Endodermal cell (in vitro differentiated cells): ENCODE measurements at regions not wholly inside any gene's neighbourhood (a gene's known extent, or its start where the extent isn't known, plus 50 kb on each side); places are given as distances from the start of the nearest gene placed in this dataset.

Experiments used
- DNase-seq: peaks from one replicate; pipeline ENCODE4 v3.0.0-alpha.2; 2017
- H3K27ac ChIP-seq: 2 replicates; pipeline ENCODE4 v1.5.1; 2013; ENCODE audit warnings: mild to moderate bottlenecking, low read depth, low read length, moderate library complexity
- H3K27me3 ChIP-seq: 2 replicates; pipeline ENCODE4 v1.6.1; 2013; ENCODE audit warnings: mild to moderate bottlenecking, low read length, moderate library complexity; ENCODE audit not compliant: insufficient read depth, control insufficient read depth, poor library complexity, severe bottlenecking
- H3K36me3 ChIP-seq: 2 replicates; pipeline ENCODE4 v1.7.0; 2013; ENCODE audit warnings: mild to moderate bottlenecking, low read length, moderate library complexity; ENCODE audit not compliant: control insufficient read depth, insufficient read depth
- H3K4me1 ChIP-seq: one replicate; pipeline ENCODE4 v1.7.0; 2013; ENCODE audit warnings: low read length; ENCODE audit not compliant: control insufficient read depth, insufficient read depth
- H3K4me3 ChIP-seq: 2 replicates; pipeline ENCODE4 v1.5.1; 2013; ENCODE audit warnings: mild to moderate bottlenecking, low read length, moderate library complexity
- H3K9ac ChIP-seq: 2 replicates; pipeline ENCODE4 v1.6.1; 2013; ENCODE audit warnings: mild to moderate bottlenecking, low read length, moderate library complexity; ENCODE audit not compliant: poor library complexity, severe bottlenecking; ENCODE audit errors: extremely low read depth
- H3K9me3 ChIP-seq: 2 replicates; pipeline ENCODE4 v1.6.1; 2013; ENCODE audit warnings: mild to moderate bottlenecking, low read length, moderate library complexity; ENCODE audit not compliant: control insufficient read depth
- H3K27ac Mint-ChIP-seq: 2 replicates; pipeline ENCODE4 v1.8.0; 2020; ENCODE audit warnings: mixed read lengths
- H3K27me3 Mint-ChIP-seq: 2 replicates; pipeline ENCODE4 v1.8.0; 2021; ENCODE audit warnings: mild to moderate bottlenecking, mixed read lengths; ENCODE audit not compliant: insufficient read depth
- H3K36me3 Mint-ChIP-seq: 2 replicates; pipeline ENCODE4 v1.8.0; 2020; ENCODE audit warnings: low read depth, mixed read lengths
- H3K4me1 Mint-ChIP-seq: 2 replicates; pipeline ENCODE4 v1.8.0; 2020; ENCODE audit warnings: mixed read lengths
- H3K4me3 Mint-ChIP-seq: 2 replicates; pipeline ENCODE4 v1.8.0; 2020; ENCODE audit warnings: mild to moderate bottlenecking, moderate library complexity, mixed read lengths
- H3K9me3 Mint-ChIP-seq: 2 replicates; pipeline ENCODE4 v1.8.0; 2020; ENCODE audit warnings: mild to moderate bottlenecking, mixed read lengths
- WGBS, 2 experiments: methylation state at CpG; one replicate each; pipeline versions ENCODE4 v1.1.5 to v1.1.7; 2013; ENCODE audit warnings: missing lambda C conversion rate in 2 of 2, mixed read lengths in 1 of 2; ENCODE audit not compliant: insufficient coverage in 1 of 2, insufficient read length in 1 of 2; 5-methylcytosine and 5-hydroxymethylcytosine counted together
- TF ChIP-seq, protein P1 (sequence below): fragments of 200-600 bp; sonication (generic); conservative IDR thresholded peaks from 2 replicates; pipeline ENCODE4 v1.5.0; 2021; ENCODE audit warnings: antibody characterized with exemption, mild to moderate bottlenecking

DNA sequence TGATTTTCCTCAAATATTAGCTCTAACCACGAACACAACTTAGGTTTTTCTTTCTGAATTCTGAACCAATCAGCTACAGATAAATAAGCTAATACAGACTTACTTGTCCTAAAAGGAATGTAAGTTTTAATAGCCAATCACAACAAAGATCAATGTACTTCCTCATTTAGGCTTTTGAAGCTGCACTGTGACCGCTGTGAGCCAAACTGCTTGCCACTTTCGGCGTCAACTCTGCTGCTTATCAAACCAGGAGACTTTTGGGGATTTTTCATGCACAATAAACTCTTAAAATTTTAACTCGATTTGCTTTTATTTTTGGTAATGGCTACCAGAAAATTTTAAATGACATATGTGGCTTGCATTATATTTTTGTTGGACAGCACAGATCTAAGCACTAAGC lies 92.5 kb downstream of the TMPRSS5 start:
- TF ChIP-seq, protein P1, sequence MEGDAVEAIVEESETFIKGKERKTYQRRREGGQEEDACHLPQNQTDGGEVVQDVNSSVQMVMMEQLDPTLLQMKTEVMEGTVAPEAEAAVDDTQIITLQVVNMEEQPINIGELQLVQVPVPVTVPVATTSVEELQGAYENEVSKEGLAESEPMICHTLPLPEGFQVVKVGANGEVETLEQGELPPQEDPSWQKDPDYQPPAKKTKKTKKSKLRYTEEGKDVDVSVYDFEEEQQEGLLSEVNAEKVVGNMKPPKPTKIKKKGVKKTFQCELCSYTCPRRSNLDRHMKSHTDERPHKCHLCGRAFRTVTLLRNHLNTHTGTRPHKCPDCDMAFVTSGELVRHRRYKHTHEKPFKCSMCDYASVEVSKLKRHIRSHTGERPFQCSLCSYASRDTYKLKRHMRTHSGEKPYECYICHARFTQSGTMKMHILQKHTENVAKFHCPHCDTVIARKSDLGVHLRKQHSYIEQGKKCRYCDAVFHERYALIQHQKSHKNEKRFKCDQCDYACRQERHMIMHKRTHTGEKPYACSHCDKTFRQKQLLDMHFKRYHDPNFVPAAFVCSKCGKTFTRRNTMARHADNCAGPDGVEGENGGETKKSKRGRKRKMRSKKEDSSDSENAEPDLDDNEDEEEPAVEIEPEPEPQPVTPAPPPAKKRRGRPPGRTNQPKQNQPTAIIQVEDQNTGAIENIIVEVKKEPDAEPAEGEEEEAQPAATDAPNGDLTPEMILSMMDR: no peak
- H3K27me3 ChIP-seq: no peaks in the 10 kb centered on the region
- H3K36me3 ChIP-seq: no peaks in the 10 kb centered on the region
- H3K4me3 ChIP-seq: no peak overlapping the region
- Mint-ChIP-seq H3K9me3 (no peaks in the 10 kb centered on the region), H3K27ac (no peak overlapping the region), H3K4me1 (peaks cover 9% of the 10 kb centered on the region), H3K36me3 (no peaks in the 10 kb centered on the region), H3K4me3 (no peak overlapping the region), H3K27me3 (no peaks in the 10 kb centered on the region)
- no peak overlapping the region for H3K9ac ChIP-seq
- WGBS, 2 experiments: 79 to 81% methylated on average over 4 to 5 of the region's 5 CpGs
- H3K4me1 ChIP-seq: peaks cover 3% of the 10 kb centered on the region
- H3K27ac ChIP-seq: no peak overlapping the region
- H3K9me3 ChIP-seq: no peaks in the 10 kb centered on the region
- no peak for DNase-seq

DNA sequence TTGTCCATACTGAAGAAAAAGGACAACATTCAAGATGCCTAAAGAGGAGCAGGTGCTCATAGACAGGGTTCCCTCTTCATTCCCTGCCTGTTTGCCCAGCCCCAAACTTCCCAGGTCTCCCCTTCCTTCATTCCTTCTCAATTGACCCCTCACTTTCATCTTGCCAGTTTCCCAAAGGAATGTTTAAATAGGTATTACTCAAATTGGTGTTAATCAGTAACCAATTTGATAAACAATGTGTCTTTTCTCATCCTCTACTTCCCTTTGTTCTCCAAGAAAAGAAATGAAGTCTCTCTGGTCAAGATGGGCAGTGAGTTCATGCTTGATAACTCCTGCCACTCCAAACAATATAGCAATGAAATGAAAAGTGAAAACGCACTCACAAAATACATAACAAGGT lies 101.9 kb downstream of the TMPRSS5 start:
- Histone ChIP-seq H3K9ac (no peak overlapping the region), H3K27me3 (no peaks in the 10 kb centered on the region), H3K27ac (no peak overlapping the region), H3K4me1 (peaks cover 4% of the 10 kb centered on the region), H3K36me3 (no peaks in the 10 kb centered on the region), H3K4me3 (no peak overlapping the region), H3K9me3 (peaks cover 10% of the 10 kb centered on the region)
- Mint-ChIP-seq H3K9me3 (peaks cover 16% of the 10 kb centered on the region), H3K36me3 (peaks cover 6% of the 10 kb centered on the region), H3K4me3 (no peak overlapping the region), H3K27me3 (peaks cover 3% of the 10 kb centered on the region), H3K27ac (no peak overlapping the region), H3K4me1 (peaks cover 3% of the 10 kb centered on the region)
- 100% methylated on average over 1 of the region's 1 CpG; no CpG with 5 or more reads in 1 of the 2 experiments for WGBS, 2 experiments
- DNase-seq: no peak
- TF ChIP-seq, protein P1: no peak

DNA sequence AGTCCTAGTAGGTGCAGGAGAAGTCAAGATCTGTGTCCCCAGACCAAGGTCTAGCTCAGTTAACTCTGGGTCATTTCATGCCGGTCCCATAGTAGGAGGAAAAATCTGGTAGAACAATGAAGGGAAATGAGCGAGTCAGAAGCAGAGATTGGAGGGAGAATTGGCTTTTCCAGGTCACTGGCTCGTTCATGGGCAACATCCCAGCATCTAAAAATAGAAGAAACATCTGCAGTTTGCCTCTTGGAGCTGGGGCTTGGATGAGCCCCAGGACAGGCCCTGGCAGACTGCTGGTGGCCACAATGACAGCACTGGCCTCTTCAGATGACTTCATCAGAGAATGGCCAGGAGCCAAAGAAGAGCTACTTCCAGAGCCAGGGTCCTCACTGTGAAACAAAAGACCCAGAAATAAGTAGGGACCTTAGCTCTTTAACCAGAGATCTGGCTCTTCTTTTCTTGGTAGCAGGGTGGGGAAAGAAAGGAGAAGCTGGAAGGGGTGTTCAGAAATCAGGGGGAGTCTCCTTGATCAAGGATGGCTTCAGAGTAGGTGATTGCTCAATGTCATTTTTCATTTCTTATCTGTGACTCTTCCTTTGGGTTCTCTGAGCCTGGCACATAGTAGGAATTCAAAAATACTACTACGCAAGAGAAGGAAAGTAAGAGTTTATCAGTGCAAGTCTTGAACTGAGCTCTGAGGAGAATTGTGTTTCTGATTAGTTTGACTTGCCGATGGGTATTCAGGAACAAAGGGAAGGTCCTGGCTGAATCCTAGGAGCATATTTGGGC lies 102.6 kb downstream of the TMPRSS5 start:
- no peak overlapping the region for H3K4me3 Mint-ChIP-seq
- 92 to 96% methylated on average over 4 to 5 of the region's 5 CpGs for WGBS, 2 experiments

More for the DNA sequence above, 102.6 kb downstream of the TMPRSS5 start:
- peaks cover 6% of the 10 kb centered on the region for H3K36me3 Mint-ChIP-seq
- Histone ChIP-seq H3K4me1 (peaks cover 4% of the 10 kb centered on the region), H3K27ac (no peak overlapping the region), H3K9me3 (peaks cover 10% of the 10 kb centered on the region), H3K27me3 (no peaks in the 10 kb centered on the region), H3K9ac (no peak overlapping the region), H3K36me3 (no peaks in the 10 kb centered on the region), H3K4me3 (no peak overlapping the region)
- H3K9me3 Mint-ChIP-seq: peaks cover 16% of the 10 kb centered on the region
- H3K27me3 Mint-ChIP-seq: peaks cover 3% of the 10 kb centered on the region
- H3K4me1 Mint-ChIP-seq: peaks cover 9% of the 10 kb centered on the region
- no peak overlapping the region for H3K27ac Mint-ChIP-seq
- no peak for DNase-seq
- TF ChIP-seq, protein P1: no peak
